ENCODE measurements at regions not wholly inside any gene's neighbourhood (a gene's known extent, or its start where the extent isn't known, plus 50 kb on each side); places are given as distances from the start of the nearest gene placed in this dataset.
"Not testable (repeated sequence)": the region's sequence is repeated elsewhere in the genome, so short reads cannot be mapped to it uniquely, and the experiment has no call there.

GRCh38 chr20:5680192-5680591 lies 69.4 kb upstream of the GPCPD1 start:
- no peak overlapping the region for H3K4me3 ChIP-seq (ENCODE audit: low read depth, low read length)
- ChIA-PET CTCF (no interaction called here), POLR2A (no interaction called here)
- no peak for TF ChIP-seq CTCF (IDR thresholded peaks at IDR 0.05; ENCODE audit: insufficient read depth, low read length, missing control alignments)
- DNase-seq (ENCODE audit: low read depth, low spot score) = no peak

GRCh38 chr20:5678777-5679176 lies 68.0 kb upstream of the GPCPD1 start:
- DNase-seq (ENCODE audit: low read depth, low spot score) = no peak
- no peak overlapping the region for H3K4me3 ChIP-seq (ENCODE audit: low read depth, low read length)
- ChIA-PET CTCF (no interaction called here), POLR2A (no interaction called here)
- no peak for TF ChIP-seq CTCF (IDR thresholded peaks at IDR 0.05; ENCODE audit: insufficient read depth, low read length, missing control alignments)

GRCh38 chr20:5677944-5678343 lies 67.1 kb upstream of the GPCPD1 start:
- DNase-seq (ENCODE audit: low read depth, low spot score); H3K4me3 ChIP-seq (ENCODE audit: low read depth, low read length); CTCF ChIA-PET; POLR2A ChIA-PET: not testable (repeated sequence)

- no peak for DNase-seq (ENCODE audit: low read depth, low spot score)
- ChIA-PET POLR2A (no interaction called here), CTCF (no interaction called here)
- no peak overlapping the region for H3K4me3 ChIP-seq (ENCODE audit: low read depth, low read length)
- TF ChIP-seq CTCF (IDR thresholded peaks at IDR 0.05; ENCODE audit: insufficient read depth, low read length, missing control alignments) = no peak
Observed at GRCh38 chr20:5677389-5677788, 66.6 kb upstream of the GPCPD1 start.

- no peak for DNase-seq (ENCODE audit: low read depth, low spot score)
- ChIA-PET POLR2A (no interaction called here), CTCF (no interaction called here)
- H3K4me3 ChIP-seq (ENCODE audit: low read depth, low read length) = no peak overlapping the region
- TF ChIP-seq CTCF (IDR thresholded peaks at IDR 0.05; ENCODE audit: insufficient read depth, low read length, missing control alignments) = no peak
Observed at GRCh38 chr20:5675103-5676091, 64.6 kb upstream of the GPCPD1 start.

GRCh38 chr20:5674176-5674660 lies 63.4 kb upstream of the GPCPD1 start:
- CTCF ChIA-PET = no interaction called here
- TF ChIP-seq CTCF (IDR thresholded peaks at IDR 0.05; ENCODE audit: insufficient read depth, low read length, missing control alignments) = no peak
- POLR2A ChIA-PET = no interaction called here
- DNase-seq (ENCODE audit: low read depth, low spot score) = no peak
- H3K4me3 ChIP-seq (ENCODE audit: low read depth, low read length) = no peak overlapping the region

GRCh38 chr20:5670874-5671273 lies 60.1 kb upstream of the GPCPD1 start:
- POLR2A ChIA-PET = no interaction called here
- H3K4me3 ChIP-seq (ENCODE audit: low read depth, low read length) = no peak overlapping the region
- CTCF ChIA-PET = no interaction called here
- no peak for DNase-seq (ENCODE audit: low read depth, low spot score)
- TF ChIP-seq CTCF (IDR thresholded peaks at IDR 0.05; ENCODE audit: insufficient read depth, low read length, missing control alignments) = no peak

All from AG04449 (cell line).